HS-27A (cell line): ENCODE measurements at regions not wholly inside any gene's neighbourhood (a gene's known extent, or its start where the extent isn't known, plus 50 kb on each side); places are given as distances from the start of the nearest gene placed in this dataset.

ENCODE experiments used
- DNase-seq: peaks from one replicate; pipeline ENCODE4 v3.0.0-alpha.2; 2012; ENCODE audit warnings: low read depth, missing footprints

- no peak for DNase-seq
Observed at GRCh38 chr5:165834891-165835290, 2329.5 kb downstream of the MAT2B start.

GRCh38 chr5:165836046-165836445, 2330.6 kb downstream of the MAT2B start:
- DNase-seq, result no peak

- DNase-seq, result no peak
Observed at GRCh38 chr5:165837286-165837685, 2331.9 kb downstream of the MAT2B start.

- DNase-seq, result no peak
Observed at GRCh38 chr5:165844571-165844970, 2339.2 kb downstream of the MAT2B start.

- no peak for DNase-seq
Observed at GRCh38 chr5:165858118-165858517, 2352.7 kb downstream of the MAT2B start.

GRCh38 chr5:165859251-165859650, 2353.8 kb downstream of the MAT2B start:
- no peak for DNase-seq

GRCh38 chr5:165863239-165863638, 2357.8 kb downstream of the MAT2B start:
- DNase-seq, result no peak

- DNase-seq, result no peak
Observed at GRCh38 chr5:165871291-165871690, 2365.9 kb downstream of the MAT2B start.

- DNase-seq, result no peak
Observed at GRCh38 chr5:165874851-165875250, 2369.4 kb downstream of the MAT2B start.

- DNase-seq, result no peak
Observed at GRCh38 chr5:165876538-165876937, 2371.1 kb downstream of the MAT2B start.

- DNase-seq, result no peak
Observed at GRCh38 chr5:165877475-165877874, 2372.1 kb downstream of the MAT2B start.

- DNase-seq, result no peak
Observed at GRCh38 chr5:165881259-165881658, 2375.8 kb downstream of the MAT2B start.

GRCh38 chr5:165882099-165882498, 2376.7 kb downstream of the MAT2B start:
- DNase-seq, result no peak

- no peak for DNase-seq
Observed at GRCh38 chr5:165885623-165886350, 2380.4 kb downstream of the MAT2B start.

- DNase-seq, result no peak
Observed at GRCh38 chr5:165887147-165887546, 2381.7 kb downstream of the MAT2B start.

GRCh38 chr5:165892383-165892782, 2387.0 kb downstream of the MAT2B start:
- no peak for DNase-seq

GRCh38 chr5:165894916-165895315, 2389.5 kb downstream of the MAT2B start:
- no peak for DNase-seq

- no peak for DNase-seq
Observed at GRCh38 chr5:165903835-165904234, 2387.6 kb upstream of the WWC1 start.

- DNase-seq, result no peak
Observed at GRCh38 chr5:165906871-165907270, 2384.6 kb upstream of the WWC1 start.

GRCh38 chr5:165913059-165913458, 2378.4 kb upstream of the WWC1 start:
- no peak for DNase-seq

GRCh38 chr5:165914456-165914855, 2377.0 kb upstream of the WWC1 start:
- DNase-seq, result no peak

GRCh38 chr5:165919196-165919595, 2372.2 kb upstream of the WWC1 start:
- no peak for DNase-seq

GRCh38 chr5:165920655-165921054, 2370.8 kb upstream of the WWC1 start:
- no peak for DNase-seq

- DNase-seq, result no peak
Observed at GRCh38 chr5:165928971-165929370, 2362.5 kb upstream of the WWC1 start.
